NCI-H345 treated with DMSO at 0.1 percent for 48 hours (cell line): ENCODE measurements at regions not wholly inside any gene's neighbourhood (a gene's known extent, or its start where the extent isn't known, plus 50 kb on each side); places are given as distances from the start of the nearest gene placed in this dataset.
"Not testable (repeated sequence)": the region's sequence is repeated elsewhere in the genome, so short reads cannot be mapped to it uniquely, and the experiment has no call there.

ENCODE experiments used
- DNase-seq: peaks from one replicate; lab custom pipeline; 2025; ENCODE audit not compliant: unreplicated experiment; lab: John Stamatoyannopoulos, UW

- no peak for DNase-seq
Measured at GRCh38 chr5:8693341-8693844, 824.4 kb downstream of the MTRR start.

GRCh38 chr5:8694545-8694944 lies 825.6 kb downstream of the MTRR start:
- no peak for DNase-seq

GRCh38 chr5:8695902-8696845 lies 827.2 kb downstream of the MTRR start:
- DNase-seq = no peak

GRCh38 chr5:8700222-8700621 lies 831.3 kb downstream of the MTRR start:
- DNase-seq = no peak

- DNase-seq = no peak
Measured at GRCh38 chr5:8700671-8701070, 831.7 kb downstream of the MTRR start.

GRCh38 chr5:8701251-8701650 lies 832.3 kb downstream of the MTRR start:
- DNase-seq = no peak

GRCh38 chr5:8710426-8710930 lies 835.4 kb downstream of the SEMA5A start:
- no peak for DNase-seq

GRCh38 chr5:8714198-8714597 lies 831.7 kb downstream of the SEMA5A start:
- DNase-seq = no peak

- no peak for DNase-seq
Measured at GRCh38 chr5:8714861-8715260, 831.0 kb downstream of the SEMA5A start.

GRCh38 chr5:8719796-8720195 lies 826.1 kb downstream of the SEMA5A start:
- no peak for DNase-seq

GRCh38 chr5:8720506-8720905 lies 825.4 kb downstream of the SEMA5A start:
- DNase-seq = no peak

- no peak for DNase-seq
Measured at GRCh38 chr5:8721536-8721935, 824.3 kb downstream of the SEMA5A start.

GRCh38 chr5:8726383-8727036 lies 819.4 kb downstream of the SEMA5A start:
- DNase-seq = no peak

GRCh38 chr5:8727396-8727795 lies 818.5 kb downstream of the SEMA5A start:
- DNase-seq = no peak

- no peak for DNase-seq
Measured at GRCh38 chr5:8729437-8729836, 816.4 kb downstream of the SEMA5A start.

GRCh38 chr5:8730194-8730593 lies 815.7 kb downstream of the SEMA5A start:
- no peak for DNase-seq

- not testable (repeated sequence) for DNase-seq
Measured at GRCh38 chr5:8731110-8731509, 814.8 kb downstream of the SEMA5A start.

GRCh38 chr5:8740595-8740994 lies 805.3 kb downstream of the SEMA5A start:
- DNase-seq = no peak

- no peak for DNase-seq
Measured at GRCh38 chr5:8749556-8749955, 796.3 kb downstream of the SEMA5A start.

- no peak for DNase-seq
Measured at GRCh38 chr5:8750100-8750499, 795.8 kb downstream of the SEMA5A start.

- DNase-seq = no peak
Measured at GRCh38 chr5:8751971-8752370, 793.9 kb downstream of the SEMA5A start.

GRCh38 chr5:8752595-8752994 lies 793.3 kb downstream of the SEMA5A start:
- no peak for DNase-seq
